ENCODE measurements at regions not wholly inside any gene's neighbourhood (a gene's known extent, or its start where the extent isn't known, plus 50 kb on each side); places are given as distances from the start of the nearest gene placed in this dataset.

DNA sequence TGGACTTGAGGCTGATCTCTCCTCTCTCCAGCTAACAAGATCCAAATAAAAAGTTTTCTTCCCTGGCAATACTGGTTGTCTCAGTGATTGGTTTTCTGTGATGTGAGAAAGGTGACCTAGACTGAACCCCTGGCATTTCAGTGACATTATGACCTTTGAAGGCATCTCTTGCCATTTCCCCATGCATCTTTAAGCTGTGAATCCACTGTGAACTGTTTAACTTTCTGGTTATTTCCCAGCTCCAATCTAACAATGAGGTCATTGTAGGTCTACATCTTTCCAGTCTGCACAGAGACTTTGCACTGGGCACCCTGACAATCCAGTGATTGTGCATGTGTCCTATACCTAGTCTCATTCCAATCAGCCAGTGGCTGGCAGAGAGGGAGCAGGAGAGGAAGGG is 155.9 kb upstream of the NUDT4 start:
- ChIA-PET CTCF (no interaction called here), POLR2A (no interaction called here)
- no peak for DNase-seq (ENCODE audit: low read depth, low spot score)
- H3K4me3 ChIP-seq (ENCODE audit: low read depth, low read length), result no peak overlapping the region
- TF ChIP-seq, protein P1, sequence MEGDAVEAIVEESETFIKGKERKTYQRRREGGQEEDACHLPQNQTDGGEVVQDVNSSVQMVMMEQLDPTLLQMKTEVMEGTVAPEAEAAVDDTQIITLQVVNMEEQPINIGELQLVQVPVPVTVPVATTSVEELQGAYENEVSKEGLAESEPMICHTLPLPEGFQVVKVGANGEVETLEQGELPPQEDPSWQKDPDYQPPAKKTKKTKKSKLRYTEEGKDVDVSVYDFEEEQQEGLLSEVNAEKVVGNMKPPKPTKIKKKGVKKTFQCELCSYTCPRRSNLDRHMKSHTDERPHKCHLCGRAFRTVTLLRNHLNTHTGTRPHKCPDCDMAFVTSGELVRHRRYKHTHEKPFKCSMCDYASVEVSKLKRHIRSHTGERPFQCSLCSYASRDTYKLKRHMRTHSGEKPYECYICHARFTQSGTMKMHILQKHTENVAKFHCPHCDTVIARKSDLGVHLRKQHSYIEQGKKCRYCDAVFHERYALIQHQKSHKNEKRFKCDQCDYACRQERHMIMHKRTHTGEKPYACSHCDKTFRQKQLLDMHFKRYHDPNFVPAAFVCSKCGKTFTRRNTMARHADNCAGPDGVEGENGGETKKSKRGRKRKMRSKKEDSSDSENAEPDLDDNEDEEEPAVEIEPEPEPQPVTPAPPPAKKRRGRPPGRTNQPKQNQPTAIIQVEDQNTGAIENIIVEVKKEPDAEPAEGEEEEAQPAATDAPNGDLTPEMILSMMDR (IDR thresholded peaks at IDR 0.05; ENCODE audit: insufficient read depth, low read length, missing control alignments), result no peak

DNA sequence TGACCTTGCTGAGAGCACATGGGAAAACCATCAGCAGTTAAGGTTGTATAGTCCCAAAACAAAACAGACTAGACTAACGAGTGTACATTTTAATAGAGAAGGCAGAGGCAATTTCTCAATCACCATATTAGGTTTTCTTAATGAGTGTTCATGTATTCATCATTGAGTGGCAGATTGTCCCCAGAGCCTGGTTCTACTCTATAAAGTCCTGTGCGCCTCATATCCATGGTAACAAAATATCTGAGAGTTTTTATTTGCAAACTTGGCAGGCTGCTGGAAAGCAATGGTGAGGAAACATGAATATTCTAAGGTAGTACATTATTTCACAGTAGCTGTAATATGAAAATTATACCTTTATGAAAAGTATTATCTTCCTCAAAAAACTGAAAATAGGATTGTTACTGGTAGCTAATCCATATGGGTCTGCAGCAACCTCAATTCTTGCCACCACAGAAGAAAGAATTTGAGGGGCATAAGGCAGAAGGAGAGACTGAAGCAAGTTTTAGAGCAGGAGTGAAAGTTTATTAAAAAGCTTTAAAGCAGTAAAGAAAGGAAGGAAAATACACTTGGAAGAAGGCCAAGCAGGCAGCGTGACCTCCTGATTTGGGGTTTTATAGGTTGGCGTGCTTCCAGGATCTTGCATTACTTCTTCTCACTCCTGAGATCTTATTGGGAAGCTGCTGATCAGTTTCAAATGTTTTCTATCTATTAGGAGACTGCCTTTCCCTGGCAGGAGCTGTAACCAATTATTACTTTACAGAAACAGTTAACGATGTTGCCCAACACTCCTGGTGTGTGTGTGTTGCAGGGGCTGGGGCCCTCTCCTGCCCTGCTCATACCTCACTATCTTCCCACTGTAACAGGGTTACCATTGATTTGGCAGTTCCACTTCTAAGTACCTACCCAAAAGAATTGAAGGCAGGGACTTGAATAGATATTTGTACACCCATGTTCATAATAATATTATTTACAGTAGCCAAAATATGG is 154.0 kb upstream of the NUDT4 start:
- H3K4me3 ChIP-seq (ENCODE audit: low read depth, low read length), result no peak overlapping the region
- POLR2A ChIA-PET, result interaction anchor here (0.6 kb wide), 1 partner anchor 74 kb away, joined by 3 read pairs; no protein-coding TSS in a partner anchor
- no peak for DNase-seq (ENCODE audit: low read depth, low spot score)
- TF ChIP-seq, protein P1 (IDR thresholded peaks at IDR 0.05; ENCODE audit: insufficient read depth, low read length, missing control alignments), result no peak
- CTCF ChIA-PET, result no interaction called here

DNA sequence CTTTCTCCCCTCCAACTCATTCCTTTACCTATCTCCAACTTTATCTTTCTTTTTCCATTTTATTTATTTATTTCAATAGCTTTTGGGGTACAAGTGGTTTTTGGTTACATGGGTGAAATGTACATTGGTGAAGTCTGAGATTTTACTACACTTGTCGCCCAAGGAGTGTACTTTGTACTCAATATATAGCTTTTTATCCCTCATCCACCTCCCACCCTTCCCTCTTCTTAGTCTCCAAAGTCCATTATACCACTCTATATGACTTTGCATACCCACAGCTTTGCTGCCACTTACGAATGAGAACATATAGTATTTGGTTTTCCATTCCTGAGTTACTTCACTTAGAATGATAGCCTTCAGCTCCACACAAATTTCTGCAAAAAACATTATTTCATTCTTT is 152.6 kb upstream of the NUDT4 start:
- TF ChIP-seq, protein P1 (IDR thresholded peaks at IDR 0.05; ENCODE audit: insufficient read depth, low read length, missing control alignments), result no peak
- POLR2A ChIA-PET, result no interaction called here
- CTCF ChIA-PET, result interaction anchor here (0.8 to 1.3 kb wide), 2 partner anchors 23 to 194 kb away, joined by 3 read pairs; no protein-coding TSS in a partner anchor
- DNase-seq (ENCODE audit: low read depth, low spot score), result no peak
- no peak overlapping the region for H3K4me3 ChIP-seq (ENCODE audit: low read depth, low read length)

DNA sequence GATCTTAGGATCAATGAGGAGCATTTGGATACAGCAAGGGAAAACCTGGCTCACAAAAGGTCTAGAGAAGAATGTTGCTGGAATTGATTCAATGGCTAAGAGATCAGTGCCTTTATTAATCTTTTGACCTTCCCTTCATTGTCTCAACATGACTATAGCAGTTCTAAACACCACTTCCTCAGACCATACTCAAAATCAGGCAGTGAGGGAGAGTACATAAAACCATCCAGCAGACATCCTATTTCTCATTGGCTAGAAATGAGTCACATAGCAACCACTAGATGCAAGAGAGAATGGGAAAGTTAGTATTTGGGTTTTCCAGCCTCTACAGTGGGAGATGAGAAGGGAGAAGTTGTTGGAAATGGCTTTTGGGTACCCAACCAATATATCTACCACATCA is 151.4 kb upstream of the NUDT4 start:
- CTCF ChIA-PET, result no interaction called here
- no peak for DNase-seq (ENCODE audit: low read depth, low spot score)
- POLR2A ChIA-PET, result no interaction called here
- no peak overlapping the region for H3K4me3 ChIP-seq (ENCODE audit: low read depth, low read length)
- TF ChIP-seq, protein P1 (IDR thresholded peaks at IDR 0.05; ENCODE audit: insufficient read depth, low read length, missing control alignments), result no peak

DNA sequence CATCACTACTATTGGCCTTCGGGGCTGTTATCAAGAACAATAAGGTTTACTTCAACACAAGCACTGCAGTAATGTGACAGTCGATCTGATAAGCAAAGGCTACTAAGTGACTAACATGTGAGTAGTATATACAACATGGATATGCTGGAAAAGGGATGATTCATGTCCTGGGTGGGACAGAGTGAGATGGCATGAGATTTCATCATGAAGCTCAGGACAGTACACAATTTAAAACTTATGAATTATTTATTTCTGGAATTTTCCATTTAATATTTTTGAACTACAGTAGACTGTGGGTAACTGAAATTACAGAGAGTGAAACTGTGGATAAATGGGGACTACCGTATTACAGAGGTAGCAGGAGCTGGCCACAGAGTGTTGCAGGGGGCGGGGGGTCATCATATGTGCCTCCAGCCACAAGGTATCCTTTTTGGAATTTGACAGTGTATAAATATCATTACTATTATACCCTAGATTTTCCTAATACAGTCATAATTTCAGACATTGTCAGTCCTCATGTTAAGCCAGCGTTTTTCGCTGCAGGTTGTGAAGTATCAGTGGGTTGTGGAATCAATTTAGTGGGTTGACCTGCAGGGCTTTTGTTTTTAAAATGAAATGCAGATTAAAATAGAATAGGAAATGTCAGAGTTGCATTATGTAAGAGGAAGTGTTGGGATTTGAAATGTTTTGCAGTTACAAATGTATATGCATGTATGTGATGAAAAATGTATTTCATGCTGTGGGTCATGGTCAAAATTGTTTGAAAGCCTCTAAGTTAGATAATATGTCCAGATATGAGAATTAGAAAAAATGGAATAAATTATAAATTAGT is 148.0 kb upstream of the NUDT4 start:
- H3K4me3 ChIP-seq (ENCODE audit: low read depth, low read length), result no peak overlapping the region
- peak; percentile 60 for DNase-seq (ENCODE audit: low read depth, low spot score)
- ChIA-PET CTCF (interaction anchor here (1.4 kb wide), 1 partner anchor 10 kb away, joined by 4 read pairs; no protein-coding TSS in a partner anchor), POLR2A (no interaction called here)
- TF ChIP-seq, protein P1 (IDR thresholded peaks at IDR 0.05; ENCODE audit: insufficient read depth, low read length, missing control alignments), result no peak

DNA sequence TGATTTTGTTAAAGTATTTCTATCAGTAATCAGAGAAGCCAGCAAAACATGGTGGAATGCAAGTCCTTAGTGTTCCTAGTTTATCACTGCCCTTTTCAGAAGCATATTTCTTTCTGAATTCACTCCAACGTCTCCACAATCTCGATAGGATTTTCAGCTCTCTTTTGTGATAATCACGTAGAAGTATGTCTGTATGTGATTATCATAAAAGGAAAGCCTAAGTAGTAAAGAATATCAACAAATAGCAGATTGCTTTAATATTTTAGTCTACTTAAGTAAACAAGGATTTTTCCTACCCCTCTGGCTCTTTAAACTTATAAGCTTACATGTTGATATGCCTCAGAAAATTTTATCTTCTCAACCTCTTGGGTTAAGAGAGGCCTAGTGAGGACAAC is 147.4 kb upstream of the NUDT4 start:
- H3K4me3 ChIP-seq (ENCODE audit: low read depth, low read length), result no peak overlapping the region
- POLR2A ChIA-PET, result no interaction called here
- no peak for DNase-seq (ENCODE audit: low read depth, low spot score)
- TF ChIP-seq, protein P1 (IDR thresholded peaks at IDR 0.05; ENCODE audit: insufficient read depth, low read length, missing control alignments), result no peak
- CTCF ChIA-PET, result interaction anchor here (1.4 kb wide), 1 partner anchor 10 kb away, joined by 4 read pairs; no protein-coding TSS in a partner anchor

Data from AG04449 (cell line).